HG03025 (cell line): ENCODE measurements at regions not wholly inside any gene's neighbourhood (a gene's known extent, or its start where the extent isn't known, plus 50 kb on each side); places are given as distances from the start of the nearest gene placed in this dataset.

ENCODE experiments used
- ATAC-seq: cut with Tn5 transposase; IDR thresholded peaks from one replicate; pipeline ENCODE4 v1.9.1; 2021; ENCODE audit warnings: mild to moderate bottlenecking, moderate library complexity; ENCODE audit not compliant: unreplicated experiment, low FRiP score

DNA sequence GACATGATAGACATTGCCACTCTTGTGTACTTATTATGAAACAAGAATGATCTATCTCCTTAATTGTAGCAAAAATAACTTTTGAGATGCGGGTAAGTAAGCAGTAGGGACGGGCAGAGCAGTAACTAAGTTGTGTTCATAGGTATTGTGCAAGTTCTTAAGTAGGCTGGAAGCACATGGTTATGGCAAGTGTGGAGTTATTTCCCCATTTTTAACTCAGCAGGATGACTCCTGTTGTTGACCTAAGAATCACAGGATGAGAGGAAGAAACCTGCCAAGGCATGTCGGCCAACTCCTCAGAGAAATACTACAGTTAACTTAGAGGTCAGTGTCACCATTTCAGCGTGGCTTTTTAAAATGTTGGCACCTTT is 51.1 kb upstream of the FN1 start:
- ATAC-seq: no peak

DNA sequence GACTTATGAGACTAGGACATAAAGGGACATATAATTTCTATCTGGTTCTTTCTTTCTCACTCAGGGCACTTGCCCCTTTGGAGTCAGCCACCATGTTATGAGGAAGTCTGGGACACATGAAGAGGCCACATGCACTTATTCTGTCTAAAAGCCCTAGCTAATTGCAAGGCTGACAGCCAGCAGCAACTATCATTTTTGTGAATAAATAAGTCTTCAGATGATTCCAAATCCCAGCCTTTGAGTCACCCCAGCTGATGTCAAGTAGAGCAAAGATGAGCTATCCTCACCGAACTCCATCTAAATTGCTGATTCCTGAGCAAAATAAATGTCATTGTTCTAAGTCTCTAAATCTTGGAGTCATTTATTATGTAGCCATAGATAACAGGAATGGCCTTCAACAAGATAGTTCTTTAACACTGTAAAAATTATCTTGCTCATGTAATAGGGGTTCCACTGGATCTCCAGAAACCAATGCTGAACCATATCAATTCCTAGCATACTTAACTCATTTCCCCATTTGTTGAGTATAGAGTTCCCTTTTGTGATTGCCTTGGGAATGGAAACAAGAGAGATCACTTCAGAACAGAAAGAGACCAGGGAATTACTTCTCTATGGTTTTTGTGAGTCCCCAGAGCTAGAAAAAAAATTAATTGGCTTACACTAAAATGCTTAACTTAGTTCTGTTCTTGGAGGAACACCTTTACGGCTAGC is 50.6 kb upstream of the FN1 start:
- ATAC-seq: no peak
